NCI-H1417 treated with DMSO at 0.1 percent for 48 hours (cell line): ENCODE measurements at regions not wholly inside any gene's neighbourhood (a gene's known extent, or its start where the extent isn't known, plus 50 kb on each side); places are given as distances from the start of the nearest gene placed in this dataset.
A peak's percentile ranks its signal among the peaks of the same experiment; 100 is the strongest.
"Not testable (repeated sequence)": the region's sequence is repeated elsewhere in the genome, so short reads cannot be mapped to it uniquely, and the experiment has no call there.

Experiments used
- DNase-seq: peaks from one replicate; lab custom pipeline; 2025; lab: John Stamatoyannopoulos, UW

DNA sequence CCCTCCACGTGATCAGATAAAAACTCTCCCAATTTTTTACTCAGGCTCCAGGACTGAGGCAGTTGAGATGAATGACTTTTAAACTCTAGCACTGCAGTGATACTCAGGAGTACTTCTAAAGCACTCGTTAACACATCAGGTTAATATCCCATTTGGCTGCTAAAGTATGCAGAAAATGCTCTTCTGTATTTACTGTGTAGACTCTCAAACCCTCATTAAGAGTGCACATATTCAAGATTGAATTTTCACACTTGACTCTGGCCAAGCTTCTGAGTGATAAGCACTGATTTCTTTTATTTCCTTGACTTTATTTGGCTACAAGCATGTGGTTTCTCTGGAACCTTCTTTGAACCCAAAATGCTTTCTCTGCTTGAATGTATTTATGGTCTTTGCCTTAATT, 392.3 kb upstream of the NECTIN3 start:
- no peak for DNase-seq

DNA sequence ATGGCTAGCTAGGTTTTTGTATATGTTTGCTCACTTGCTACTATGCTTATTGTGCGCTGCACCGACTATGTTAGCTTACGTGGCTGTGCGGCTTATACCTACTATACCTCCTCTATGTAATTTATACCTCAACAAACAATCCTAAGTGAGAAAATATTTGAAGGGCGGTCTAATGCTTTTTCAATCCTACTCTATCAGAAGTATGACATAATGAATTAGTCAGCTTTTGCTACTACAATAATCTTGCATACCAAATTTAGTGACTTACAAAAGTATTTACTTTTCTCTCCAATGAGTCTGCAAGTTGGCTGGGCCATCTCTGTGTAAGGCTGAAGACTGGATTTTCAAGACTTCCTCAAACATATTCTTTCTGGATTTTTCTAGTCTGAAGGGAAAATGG, 391.2 kb upstream of the NECTIN3 start:
- DNase-seq, result no peak

DNA sequence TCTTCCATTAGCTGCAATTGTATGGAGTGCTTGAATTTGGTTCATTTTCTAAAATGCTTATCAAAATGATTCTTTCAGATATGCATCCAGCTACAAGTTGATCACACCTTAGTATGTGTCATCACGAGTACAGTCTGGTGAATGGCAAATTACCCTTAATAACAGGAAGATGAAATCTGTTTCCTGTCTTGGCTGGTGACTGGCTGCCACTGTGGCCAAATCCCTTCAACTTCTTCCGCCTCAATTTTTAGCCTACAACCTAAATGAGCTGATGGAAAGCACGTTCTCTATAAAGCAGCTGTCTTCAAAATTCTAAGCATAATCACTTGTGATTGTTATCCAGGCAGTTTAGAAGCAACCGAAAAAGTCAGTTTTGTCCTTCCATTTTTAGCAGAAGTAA, 387.1 kb upstream of the NECTIN3 start:
- DNase-seq, result no peak

DNA sequence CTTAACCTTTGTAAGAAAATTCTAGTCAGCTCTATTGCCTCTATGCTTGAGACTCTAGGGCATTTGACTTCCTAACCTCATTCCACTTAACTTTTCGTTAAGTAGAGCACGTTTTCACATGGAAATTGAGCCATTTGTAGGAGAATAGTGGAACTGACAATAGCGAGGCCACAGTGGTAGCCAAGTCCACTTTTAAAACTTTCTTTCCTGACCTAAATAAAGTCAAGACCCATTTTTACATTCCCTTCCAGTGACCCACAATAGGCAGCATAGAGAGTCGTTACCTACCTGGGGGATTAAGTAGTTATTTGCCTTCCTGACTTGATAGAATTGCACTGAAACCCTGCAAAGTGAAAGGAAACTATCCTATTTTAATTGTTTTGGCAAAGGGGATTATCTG, 386.0 kb upstream of the NECTIN3 start:
- DNase-seq, result no peak

DNA sequence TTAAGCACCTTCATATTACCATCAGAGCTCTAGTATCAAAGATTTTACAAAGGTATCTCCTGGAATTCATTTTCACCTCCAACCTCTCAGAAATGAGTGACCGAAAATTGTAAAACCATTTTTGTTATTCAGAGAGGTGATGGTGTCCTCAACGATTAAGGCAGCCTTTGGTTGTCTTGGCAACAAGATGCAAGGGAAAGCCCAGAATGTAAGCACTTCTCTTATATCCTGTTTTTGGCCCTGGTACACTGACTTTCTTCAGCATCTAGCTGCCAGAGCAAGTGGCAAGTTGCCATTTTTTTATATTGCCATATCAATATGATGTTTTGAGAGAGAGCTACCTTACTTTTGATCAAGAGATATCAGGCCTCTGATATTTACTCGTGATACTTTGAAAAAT, 384.9 kb upstream of the NECTIN3 start:
- DNase-seq, result no peak

DNA sequence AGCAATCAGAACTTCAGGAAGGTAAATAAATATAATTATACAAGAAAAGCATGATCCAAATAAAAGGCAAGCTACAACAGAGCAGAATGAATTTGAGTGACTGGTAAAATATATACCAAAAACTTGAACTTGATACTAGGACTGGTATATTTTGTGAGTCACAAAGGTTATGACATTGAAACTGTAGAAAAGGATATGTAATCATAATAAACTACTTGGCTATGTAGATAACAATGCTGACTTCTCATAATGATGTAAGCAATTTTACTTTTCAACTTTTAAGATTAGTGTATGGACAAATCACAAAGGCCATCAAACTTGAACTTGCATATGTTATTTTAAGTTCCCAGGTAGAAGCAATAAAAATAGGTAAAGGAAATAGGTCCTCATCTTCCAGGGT, 384.5 kb upstream of the NECTIN3 start:
- DNase-seq, result no peak

DNA sequence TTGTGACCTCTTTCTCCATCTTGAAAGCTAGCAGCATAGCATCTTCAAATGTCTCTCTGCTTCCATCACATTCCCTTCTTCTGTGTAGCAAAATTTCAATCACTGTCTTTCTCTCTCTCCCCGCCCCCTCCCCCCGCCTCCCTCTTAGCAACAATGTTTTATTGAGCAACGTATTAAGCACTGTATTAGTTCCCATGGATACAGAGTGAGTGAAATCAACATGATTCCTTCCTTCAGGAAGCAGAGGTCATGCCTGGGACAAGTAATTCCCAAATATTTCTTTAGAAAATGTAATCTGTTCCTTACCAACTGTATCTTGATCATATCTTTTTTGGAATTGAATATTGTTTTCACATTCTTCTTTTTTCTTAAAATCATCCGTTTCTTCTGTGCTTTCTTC, 373.7 kb upstream of the NECTIN3 start:
- DNase-seq, result no peak

DNA sequence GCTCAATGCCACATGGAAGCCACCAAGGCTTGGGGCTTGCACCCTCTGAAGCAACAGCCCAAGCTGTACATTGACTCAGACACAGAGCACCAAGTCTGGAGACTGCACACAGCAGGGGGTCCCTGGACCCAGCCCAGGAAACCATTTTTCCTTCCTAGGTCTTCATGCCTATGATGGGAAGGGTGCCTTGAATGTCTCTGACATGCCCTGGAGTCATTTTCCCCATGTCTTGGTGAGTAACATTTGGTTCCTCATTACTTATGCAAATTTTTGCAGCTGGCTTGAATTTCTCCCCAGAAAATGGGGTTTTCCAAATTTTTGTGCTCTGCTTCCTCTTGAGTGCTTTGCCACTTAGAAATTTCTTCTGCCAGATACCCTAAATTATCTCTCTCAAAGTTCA, 367.3 kb upstream of the NECTIN3 start:
- not testable (repeated sequence) for DNase-seq

DNA sequence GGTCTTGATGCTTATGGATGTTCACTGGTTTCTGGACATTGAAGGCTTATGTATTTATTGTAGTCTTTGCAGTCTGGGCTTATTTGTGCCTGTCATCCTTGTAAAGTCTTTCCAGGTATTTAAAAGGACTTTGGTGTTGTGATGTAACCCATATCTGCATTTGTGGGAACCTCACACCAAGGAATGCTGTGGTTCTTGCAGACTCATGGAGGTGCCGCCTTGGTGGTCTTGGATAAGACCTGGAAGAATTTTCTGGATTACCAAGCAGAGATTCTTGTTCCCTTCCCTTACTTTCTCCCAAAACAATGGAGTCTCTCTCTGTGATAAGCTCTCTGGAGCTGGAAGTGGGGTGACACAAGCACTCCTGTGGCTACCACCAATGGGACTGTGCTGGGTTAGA, 363.5 kb upstream of the NECTIN3 start:
- DNase-seq, result no peak

DNA sequence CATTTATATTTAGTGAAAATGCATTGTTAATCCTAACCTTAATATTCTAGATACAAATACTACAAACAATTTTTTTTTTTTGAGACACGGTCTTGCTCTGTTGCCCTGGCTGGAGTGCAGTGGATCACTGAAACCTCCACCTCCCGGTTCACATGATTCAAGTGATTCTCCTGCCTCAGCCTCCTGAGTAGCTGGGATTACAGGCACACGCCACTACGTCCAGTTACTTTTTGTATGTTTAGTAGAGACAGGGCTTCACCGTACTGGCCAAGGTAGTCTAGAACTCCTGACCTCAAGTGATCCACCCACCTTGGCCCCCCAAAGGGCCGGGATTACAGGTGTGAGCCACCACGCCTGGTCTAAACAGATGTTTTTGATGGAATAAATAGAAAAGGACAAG, 361.5 kb upstream of the NECTIN3 start:
- no peak for DNase-seq

DNA sequence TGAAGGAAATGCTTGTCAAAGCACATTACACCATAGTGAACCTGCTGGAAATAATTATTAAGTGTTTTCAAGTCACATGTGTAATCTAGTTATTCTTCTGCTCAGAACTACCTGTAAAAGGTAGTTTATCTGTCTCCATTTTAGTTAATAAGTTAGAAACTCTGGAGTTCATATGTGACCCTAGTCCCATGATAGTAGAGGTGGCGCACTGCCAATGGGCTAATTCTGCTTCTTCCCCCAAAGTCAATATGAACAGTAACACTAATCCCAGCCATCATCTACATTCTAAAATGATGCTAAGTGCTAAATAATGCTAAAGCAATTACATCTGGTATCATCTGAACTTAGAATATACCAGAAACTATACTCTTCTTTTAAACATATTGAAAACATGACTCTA, 361.0 kb upstream of the NECTIN3 start:
- DNase-seq, result no peak

DNA sequence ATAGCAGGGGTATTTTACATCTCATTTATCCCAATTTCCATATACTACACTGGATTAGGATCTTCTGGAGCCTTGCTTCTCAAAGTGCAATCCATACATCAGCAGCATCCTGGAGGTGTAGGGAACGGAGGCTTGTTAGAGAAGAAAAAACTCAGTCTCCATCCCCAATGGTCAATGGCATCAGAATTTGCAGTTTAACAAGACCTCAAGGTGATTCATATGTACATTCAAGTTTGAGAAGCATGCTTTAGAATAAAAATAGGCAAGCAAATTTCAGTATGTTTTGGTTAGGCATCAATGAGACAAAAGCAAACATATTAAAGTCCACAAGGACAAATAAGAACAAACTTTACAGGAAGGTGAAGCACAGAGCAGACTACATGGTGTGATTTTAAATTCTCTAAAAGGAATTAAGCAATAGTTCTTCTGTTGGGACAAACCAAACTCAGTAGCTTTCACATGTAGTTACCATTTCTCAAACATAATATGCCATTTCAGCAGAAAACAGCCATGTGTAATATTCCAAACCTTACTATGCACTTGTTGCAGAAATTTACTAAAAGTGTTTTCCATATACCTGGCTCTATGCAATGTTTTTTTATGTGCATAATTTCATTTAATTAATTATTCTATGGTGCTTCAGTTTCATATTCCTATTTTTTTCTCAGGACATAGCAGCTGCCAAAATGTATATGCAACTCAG, 360.3 kb upstream of the NECTIN3 start:
- no peak for DNase-seq

DNA sequence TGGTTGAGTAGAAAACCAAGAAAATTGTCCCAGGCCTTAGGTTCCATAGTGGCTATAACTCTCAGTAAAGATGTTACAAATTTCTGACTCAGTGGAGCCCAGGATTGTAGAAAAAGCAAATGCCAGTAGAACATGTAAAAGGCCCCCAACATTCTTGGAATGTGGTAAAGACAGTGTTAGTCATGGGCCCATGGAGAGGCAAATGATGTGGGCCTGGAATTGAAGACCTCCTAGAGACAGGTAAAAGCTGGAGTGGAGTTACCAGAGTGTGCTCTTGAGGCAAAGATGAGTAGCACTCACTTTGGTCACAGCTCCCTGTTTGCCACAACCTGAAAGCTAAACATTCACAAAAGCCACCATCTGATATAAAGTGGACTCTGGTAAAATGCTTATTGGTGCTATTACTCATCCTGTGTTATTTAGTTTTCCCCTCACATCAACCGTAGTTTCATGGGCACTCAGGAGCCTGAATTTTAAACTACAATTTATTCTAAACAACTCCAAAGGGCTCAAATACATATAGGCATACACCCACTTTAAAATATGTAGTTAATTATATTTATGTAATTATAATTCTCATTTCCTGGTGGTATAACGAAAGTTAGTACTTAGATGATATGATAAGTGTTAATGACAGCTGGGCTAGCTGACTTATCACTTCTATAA, 359.6 kb upstream of the NECTIN3 start:
- no peak for DNase-seq

DNA sequence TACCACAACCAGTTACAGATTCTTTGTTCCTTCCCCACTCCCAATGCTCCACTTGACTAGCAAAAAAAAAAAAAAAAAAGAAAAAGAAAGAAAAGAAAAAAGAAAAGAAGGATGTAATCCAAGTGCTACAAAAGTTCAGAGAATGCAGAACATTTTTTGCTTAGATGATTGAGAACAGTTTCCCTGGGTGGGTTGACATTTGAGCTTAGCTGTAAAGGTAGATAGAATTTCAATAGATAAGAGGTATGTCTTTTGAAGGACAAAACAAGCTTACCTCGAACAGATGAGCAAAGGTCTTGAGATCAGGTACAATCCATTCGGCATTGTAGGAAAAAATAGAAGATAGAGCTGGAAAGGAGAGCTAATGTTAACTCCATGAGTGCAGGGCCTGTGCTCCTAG, 344.6 kb upstream of the NECTIN3 start:
- peak; percentile 4 for DNase-seq

DNA sequence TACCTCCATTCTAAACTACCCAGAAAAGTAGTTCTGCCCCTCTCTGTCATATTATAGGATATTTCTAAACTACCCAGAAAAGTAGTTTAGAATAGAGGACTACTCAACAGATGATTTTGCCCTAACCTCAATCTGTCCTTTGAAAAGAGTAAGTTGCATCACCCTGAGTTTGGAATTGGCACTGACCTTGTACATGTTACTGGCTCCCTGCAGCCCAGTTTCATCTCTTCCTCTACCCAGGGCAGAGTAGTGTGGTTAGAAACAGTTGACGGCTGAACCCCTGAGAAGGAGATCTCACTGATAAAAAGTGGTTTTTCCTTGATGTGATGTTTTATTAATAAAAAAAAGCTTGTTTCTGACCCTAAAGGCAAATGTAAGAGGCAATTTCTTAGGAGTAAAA, 340.5 kb upstream of the NECTIN3 start:
- no peak for DNase-seq

DNA sequence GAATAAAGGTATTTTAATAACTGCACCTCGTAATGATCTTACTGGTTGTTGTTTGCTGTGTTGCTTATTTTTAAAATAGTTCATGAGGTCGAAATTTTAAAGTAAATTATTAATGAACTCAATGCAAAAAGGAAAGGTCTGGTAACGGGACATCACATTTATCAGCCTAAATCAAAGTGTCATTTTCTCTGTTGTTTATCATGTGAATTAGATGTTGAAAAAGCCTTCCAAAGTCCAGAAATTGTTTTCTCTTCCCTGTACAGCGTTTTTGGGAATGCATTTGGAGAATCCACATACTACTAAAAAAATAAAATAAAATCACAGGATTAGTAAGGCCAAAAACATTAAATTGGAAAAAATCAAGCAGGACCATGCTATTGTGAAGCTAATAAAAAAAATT, 339.2 kb upstream of the NECTIN3 start:
- DNase-seq, result no peak

DNA sequence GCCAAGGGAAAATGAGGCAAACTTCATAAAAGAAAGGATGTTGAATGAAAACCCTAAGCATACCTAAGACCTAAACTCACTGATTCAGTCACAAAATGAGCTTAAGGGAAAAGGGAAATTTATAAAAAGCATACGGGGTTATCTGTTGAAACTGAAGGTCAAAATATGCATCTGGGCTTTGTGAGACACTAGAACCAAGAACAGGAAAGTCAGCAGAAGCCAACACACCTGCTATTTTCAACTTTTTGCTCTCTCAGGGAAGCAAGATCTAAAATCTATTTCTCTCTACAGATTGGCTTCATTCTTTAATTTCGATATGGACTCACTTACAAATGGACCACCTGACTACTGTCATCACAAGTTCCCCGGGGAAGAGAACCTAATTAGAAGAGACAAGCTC, 338.6 kb upstream of the NECTIN3 start:
- DNase-seq, result no peak

DNA sequence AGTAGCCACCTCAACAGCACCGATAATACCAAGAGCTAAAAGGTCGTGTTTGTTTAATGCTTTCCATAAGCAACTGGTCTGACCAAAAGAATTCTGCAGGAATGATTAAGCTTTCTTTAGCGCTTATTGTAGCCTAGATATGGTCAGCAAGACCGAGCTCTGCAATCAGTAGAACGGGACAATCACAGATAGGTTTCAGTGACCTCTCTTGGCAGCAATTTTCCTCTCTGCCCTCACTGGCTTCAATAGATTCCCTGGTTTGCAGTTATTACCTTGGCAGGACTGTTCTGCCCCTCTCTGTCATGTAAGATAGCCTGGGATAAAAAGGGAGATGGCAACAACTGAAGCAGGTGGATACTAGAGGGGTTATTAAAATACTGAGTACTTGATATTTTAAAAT, 337.1 kb upstream of the NECTIN3 start:
- DNase-seq, result no peak

DNA sequence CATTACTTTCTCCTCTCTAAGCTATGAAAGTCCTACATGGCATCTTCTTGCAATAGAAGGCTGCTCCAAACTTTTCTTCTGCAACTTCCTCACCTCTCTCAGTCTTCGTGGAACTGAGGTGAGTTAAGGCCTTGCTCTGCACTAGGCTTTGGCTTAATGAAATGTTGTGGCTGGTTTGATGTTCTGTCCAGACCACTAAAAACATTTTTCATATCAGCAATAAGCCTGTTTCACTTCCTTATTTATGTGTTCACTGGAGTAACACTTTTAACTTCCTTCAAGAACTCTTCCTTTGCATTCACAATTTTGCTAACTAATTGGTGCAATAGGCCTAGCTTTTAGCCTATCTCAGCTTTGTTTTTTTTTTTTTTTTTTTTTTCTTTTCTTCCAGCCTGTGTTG, 335.3 kb upstream of the NECTIN3 start:
- DNase-seq, result no peak

DNA sequence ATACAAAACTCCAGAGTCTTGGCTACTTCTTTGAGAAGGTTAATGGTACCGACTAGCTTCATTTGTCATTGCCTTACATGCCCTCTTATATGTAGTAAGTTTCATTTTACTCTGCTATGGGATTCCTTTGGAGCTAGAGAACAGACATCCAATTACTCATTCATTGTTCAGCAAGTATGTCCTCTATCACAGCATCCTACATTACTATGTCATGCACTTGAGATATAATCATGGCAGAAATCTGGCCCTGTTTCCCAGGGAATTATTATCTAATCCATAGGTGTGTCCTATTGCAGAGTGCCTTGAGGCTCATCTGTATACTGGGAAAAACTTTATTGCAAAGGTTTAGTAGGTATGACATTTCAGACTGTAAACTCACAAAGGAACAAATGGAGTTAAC, 333.1 kb upstream of the NECTIN3 start:
- no peak for DNase-seq

DNA sequence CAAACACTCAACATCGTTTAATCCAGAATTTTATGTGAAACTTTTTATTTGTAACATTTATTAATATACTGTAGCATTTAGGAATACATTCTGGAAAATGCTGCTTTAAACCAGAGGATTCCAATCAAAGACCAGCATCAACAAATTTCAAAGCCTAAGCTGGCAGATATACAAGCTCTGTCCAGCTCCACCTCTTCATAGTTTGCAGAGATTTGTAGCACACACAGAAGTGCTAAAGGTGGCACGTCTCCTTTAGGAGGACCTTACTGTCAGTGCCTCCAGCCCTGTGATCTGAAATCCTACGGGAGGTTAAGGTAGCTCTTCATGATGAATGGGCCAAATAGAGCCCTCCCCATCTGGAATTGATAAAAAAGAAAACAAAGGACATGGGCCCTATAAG, 329.7 kb upstream of the NECTIN3 start:
- DNase-seq, result no peak

DNA sequence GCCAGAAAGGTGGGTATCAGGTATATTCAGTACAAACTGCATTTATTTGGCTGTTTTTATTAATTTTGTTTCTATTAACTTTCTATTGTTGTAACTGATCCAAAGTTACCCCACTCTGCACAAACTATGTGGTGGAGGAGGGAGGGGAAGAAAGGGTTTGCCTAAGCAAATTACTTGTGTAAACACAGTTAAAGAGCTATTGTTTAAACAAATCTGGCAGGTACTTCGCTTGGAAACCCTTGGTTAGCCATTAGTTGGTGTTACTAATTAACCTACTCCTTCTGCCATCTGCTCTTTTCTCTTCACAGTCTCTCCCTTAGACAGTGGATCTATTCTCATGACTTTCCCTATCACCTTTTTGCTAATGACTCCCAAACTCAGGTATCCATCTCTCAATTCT, 328.4 kb upstream of the NECTIN3 start:
- peak; percentile 25 for DNase-seq

DNA sequence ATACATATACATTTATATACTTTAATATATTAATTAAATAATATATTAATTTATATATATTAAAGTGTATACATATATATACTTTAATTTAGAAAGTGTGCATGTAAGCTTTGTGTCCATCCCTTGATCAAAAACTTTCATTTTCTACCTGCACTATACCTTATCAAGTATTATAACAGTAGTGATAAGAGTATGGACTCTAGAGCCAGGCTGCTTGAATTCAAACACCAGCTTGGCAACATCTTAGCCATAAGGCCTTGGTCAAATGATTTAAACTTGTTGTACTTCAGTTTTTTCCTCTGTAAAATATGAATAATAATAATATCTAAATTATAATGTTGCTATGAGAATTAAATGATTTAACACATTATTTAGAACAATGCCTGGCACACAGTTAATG, 327.6 kb upstream of the NECTIN3 start:
- DNase-seq, result no peak

DNA sequence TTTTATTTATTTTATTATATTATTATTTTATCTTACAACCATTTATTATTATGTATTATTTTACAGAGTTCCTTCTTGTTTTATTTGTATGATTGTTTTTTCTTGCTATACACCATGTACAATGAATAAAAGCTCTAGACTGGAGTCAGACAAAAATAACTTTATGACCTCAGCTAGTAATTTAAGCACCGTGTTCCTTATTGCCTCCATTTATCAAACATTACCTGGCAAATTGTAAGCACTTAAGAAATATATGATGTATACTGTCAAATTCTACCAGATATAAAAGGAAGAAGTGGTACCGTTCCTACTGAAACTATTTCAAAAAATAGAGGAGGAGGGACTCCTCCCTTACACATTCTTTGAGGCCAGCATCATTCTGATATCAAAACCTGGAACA, 326.9 kb upstream of the NECTIN3 start:
- no peak for DNase-seq
